Cardiac muscle cell (in vitro differentiated cells and primary cell): ENCODE measurements at regions not wholly inside any gene's neighbourhood (a gene's known extent, or its start where the extent isn't known, plus 50 kb on each side); places are given as distances from the start of the nearest gene placed in this dataset.

Source experiments
- DNase-seq, 2 donors: peaks; one replicate each; pipeline versions ENCODE4 v3.0.0 to v3.0.0-alpha.2; 2010 to 2017; ENCODE audit warnings: low read depth in 1 of 2, low spot score in 1 of 2
- H3K27ac ChIP-seq: fragments of 200-600 bp; sonication (generic); 2 replicates; pipeline ENCODE4 v1.5.1; 2016
- H3K27me3 ChIP-seq: fragments of 200-600 bp; sonication (generic); 2 replicates; pipeline ENCODE4 v1.6.0; 2016; ENCODE audit warnings: control low read depth
- H3K36me3 ChIP-seq: fragments of 200-600 bp; sonication (generic); 2 replicates; pipeline ENCODE4 v1.5.1; 2016; ENCODE audit warnings: control low read depth
- H3K4me1 ChIP-seq: fragments of 200-600 bp; sonication (generic); 2 replicates; pipeline ENCODE4 v1.8.1; 2017; ENCODE audit warnings: low read depth, mild to moderate bottlenecking, mixed run types
- H3K4me3 ChIP-seq: fragments of 200-600 bp; sonication (generic); 2 replicates; pipeline ENCODE4 v1.5.1; 2016; ENCODE audit warnings: mild to moderate bottlenecking
- H3K9me3 ChIP-seq: fragments of 200-600 bp; sonication (generic); 2 replicates; pipeline ENCODE4 v1.5.1; 2017; ENCODE audit warnings: low read depth, mild to moderate bottlenecking, control low read depth
- TF ChIP-seq, protein P1 (sequence below): IDR thresholded peaks from 2 replicates; pipeline ENCODE4 v1.5.1; 2012; ENCODE audit warnings: low read depth, mild to moderate bottlenecking, low read length

DNA sequence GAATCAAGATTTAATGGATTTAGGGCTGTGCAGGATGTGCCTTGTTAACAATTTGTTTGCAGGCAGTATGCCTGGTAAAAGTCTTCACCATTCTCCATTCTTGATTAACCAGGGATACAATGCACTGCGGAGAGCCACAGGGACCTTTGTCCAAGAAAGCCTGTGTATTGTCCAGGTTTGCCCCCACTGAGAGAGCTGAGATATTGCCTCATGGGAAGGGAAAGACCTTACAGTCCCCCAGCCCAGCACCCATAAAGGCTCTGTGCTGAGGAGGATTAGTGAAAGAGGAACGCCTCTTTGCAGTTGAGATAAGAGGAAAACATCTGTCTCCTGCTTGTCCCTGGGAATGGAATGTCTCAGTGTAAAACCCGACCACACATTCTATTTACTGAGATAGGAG lies 2169.6 kb downstream of the TP53TG3F start:
- Histone ChIP-seq H3K27me3 (no peaks in the 10 kb centered on the region), H3K9me3 (no peaks in the 10 kb centered on the region), H3K36me3 (no peaks in the 10 kb centered on the region), H3K4me1 (no peaks in the 10 kb centered on the region), H3K4me3 (no peak overlapping the region), H3K27ac (no peak overlapping the region)
- TF ChIP-seq, protein P1, sequence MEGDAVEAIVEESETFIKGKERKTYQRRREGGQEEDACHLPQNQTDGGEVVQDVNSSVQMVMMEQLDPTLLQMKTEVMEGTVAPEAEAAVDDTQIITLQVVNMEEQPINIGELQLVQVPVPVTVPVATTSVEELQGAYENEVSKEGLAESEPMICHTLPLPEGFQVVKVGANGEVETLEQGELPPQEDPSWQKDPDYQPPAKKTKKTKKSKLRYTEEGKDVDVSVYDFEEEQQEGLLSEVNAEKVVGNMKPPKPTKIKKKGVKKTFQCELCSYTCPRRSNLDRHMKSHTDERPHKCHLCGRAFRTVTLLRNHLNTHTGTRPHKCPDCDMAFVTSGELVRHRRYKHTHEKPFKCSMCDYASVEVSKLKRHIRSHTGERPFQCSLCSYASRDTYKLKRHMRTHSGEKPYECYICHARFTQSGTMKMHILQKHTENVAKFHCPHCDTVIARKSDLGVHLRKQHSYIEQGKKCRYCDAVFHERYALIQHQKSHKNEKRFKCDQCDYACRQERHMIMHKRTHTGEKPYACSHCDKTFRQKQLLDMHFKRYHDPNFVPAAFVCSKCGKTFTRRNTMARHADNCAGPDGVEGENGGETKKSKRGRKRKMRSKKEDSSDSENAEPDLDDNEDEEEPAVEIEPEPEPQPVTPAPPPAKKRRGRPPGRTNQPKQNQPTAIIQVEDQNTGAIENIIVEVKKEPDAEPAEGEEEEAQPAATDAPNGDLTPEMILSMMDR = no peak
- no peak for DNase-seq

DNA sequence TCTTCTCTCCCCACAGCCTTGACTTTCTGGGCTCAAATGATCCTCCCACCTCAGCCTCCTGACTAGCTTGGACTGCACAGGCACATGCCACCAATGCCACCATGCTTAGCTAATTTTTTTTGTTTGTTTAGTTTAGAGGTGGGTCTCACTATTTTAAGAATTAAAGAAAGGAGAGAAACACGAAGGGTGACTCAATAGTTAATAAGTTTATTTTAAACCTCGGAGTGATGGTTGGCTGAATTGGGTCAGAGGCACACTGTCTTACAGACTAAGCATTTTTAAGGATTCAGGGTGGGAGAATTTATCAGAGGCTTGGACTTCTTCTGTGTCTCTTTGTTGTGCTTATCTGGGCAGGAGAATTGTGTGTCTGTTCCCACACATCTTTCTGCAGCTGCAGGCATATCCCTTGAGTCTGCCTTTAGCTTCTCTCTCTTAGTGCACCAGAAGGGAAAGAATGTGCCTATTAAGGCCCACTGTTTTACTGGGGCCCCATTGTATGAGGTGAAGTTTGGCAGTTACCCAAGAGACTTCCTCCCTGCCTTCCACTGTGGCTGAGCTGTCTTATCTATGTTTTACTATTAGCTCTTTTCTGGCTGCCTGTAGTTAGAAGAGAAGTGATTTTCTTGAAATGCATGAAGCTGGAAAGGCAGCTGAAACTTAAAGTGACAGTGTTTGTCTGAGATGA lies 2172.0 kb downstream of the TP53TG3F start:
- TF ChIP-seq, protein P1 = no peak
- Histone ChIP-seq H3K9me3 (peaks cover 2% of the 10 kb centered on the region), H3K4me1 (no peaks in the 10 kb centered on the region), H3K4me3 (no peak overlapping the region), H3K27ac (no peak overlapping the region), H3K36me3 (no peaks in the 10 kb centered on the region), H3K27me3 (no peaks in the 10 kb centered on the region)
- DNase-seq = no peak

DNA sequence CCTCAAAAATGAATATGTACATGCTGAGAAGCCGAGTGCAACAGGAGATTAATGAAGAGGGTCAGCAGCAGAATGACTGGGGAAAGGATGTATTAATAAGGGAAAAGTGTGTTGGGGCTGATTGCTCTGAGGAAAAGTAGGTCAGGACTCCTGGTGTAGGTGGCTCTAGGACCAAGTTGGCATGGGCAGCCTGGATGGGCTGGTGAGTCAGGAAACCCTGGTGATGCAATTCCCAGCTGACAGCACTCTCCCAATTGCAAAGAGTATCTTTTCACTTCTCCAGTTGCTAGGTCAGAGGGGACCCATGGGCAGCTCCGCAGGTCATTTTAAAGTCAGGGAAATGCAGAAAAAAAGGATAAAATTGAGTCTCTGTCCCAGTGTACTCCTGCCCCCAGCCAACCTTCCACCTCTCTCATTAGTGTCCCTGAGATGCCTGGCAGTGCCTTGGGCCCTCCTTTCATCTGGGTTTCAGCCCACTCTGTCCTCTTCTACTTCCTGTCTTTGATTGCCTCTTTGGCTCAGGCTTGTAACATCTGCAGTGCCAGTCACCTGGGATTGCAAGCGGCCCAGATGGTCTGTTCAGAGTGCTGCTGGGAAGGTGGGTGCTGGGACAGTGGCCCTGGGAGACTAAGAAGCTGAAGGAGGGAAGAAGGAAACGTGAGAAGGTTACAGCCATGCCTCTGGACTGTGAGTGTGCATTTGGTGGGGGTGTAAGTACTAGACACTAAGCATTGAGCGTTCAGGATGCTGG lies 2177.2 kb downstream of the TP53TG3F start:
- H3K9me3 ChIP-seq = peaks cover 2% of the 10 kb centered on the region

DNA sequence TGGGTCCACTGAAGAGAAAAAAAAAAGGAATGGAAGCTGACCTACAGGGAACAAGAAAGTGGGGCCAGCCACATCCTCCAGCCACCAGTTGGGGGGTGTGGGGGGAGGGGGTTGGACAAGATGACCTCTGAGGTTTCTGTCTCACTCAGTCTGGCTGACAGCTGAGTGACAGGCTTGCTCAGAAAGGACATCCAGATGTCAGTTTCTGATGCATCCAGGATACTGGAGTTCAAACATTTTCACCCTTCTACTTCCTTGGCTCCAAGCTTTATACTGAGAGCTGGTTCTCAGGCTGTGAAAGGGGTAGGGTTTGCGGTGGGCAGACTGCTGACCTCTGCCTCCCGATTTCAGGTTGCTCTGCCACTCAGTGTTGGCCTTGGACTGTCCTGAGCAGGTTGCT lies 2178.3 kb downstream of the TP53TG3F start:
- Histone ChIP-seq H3K27ac (no peak overlapping the region), H3K4me3 (no peak overlapping the region), H3K9me3 (peaks cover 2% of the 10 kb centered on the region), H3K4me1 (no peaks in the 10 kb centered on the region), H3K36me3 (no peaks in the 10 kb centered on the region), H3K27me3 (no peaks in the 10 kb centered on the region)
- DNase-seq = no peak
- TF ChIP-seq, protein P1 = no peak

More for the DNA sequence above, 2177.2 kb downstream of the TP53TG3F start:
- H3K27ac ChIP-seq = no peak overlapping the region
- H3K4me1 ChIP-seq = no peaks in the 10 kb centered on the region
- no peak for DNase-seq
- no peaks in the 10 kb centered on the region for H3K36me3 ChIP-seq
- H3K4me3 ChIP-seq = no peak overlapping the region
- no peaks in the 10 kb centered on the region for H3K27me3 ChIP-seq
- TF ChIP-seq, protein P1 = no peak

DNA sequence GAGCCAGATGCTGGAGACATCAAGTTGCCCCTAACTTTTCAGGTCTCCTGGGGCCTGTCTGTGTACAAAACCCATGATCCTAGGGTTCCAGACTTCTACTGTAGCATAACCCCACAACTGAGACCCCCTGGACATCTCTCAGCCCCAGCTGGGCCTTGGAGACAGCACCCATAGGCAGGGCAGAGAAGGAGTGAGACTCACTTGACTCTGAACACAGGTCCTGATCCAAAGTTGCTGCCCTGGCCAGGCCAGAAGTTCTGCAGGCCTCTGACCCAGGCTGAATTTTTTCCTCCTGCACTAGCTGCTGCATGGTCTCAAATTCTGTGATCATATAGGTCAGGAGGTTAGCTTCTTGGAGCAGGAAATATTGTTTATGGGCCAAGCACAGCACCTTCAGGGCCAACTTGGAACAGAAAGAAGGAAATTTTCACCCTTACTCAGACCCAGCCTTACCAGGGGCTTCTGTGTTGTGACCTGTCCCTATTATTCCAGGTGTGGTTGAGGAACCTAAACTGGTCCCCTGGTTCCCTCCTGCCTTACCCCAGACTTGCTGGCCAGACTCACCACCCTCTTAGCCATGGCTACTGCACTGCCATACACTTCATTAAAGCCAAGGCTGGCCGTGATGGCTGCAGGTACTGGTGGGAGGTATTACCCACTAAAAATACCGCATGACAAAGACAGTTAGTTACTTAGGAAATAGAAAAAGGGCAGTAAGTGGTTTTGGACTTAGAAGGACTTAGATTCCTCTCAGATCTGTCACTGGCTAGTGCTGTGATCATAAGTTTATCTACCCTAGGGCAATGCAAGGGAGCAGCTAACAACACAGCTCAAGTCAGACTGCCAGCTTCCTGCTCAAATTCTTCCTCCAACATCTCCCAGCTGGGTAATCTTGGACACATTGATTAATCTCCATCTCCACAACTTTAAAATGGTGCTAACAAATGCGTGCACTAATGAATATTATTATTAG lies 2180.1 kb downstream of the TP53TG3F start:
- no peak for DNase-seq
- H3K4me1 ChIP-seq = no peaks in the 10 kb centered on the region
- H3K9me3 ChIP-seq = peaks cover under 1% of the 10 kb centered on the region
- H3K4me3 ChIP-seq = no peak overlapping the region
- TF ChIP-seq, protein P1 = no peak
- H3K36me3 ChIP-seq = no peaks in the 10 kb centered on the region
- no peaks in the 10 kb centered on the region for H3K27me3 ChIP-seq
- no peak overlapping the region for H3K27ac ChIP-seq
